K562 (cell line): ENCODE measurements at regions not wholly inside any gene's neighbourhood (a gene's known extent, or its start where the extent isn't known, plus 50 kb on each side); places are given as distances from the start of the nearest gene placed in this dataset.

Experiments
- ATAC-seq: fragments of 200-7000 bp; cut with Tn5 transposase; 3 replicates; pipeline ENCODE4 v1.9.1; 2020; ENCODE audit warnings: moderate library complexity
- BruUV-seq: library from RNA; stranded (reverse); fragments of 400-500 nt; replicated peaks from 2 replicates; lab custom pipeline; 2021; lab: Mats Ljungman, UMichigan
- CTCF ChIA-PET: fragments of 300-600 bp; formaldehyde crosslinking; extraction: SDS; loops from one replicate; lab custom pipeline; 2021; ENCODE audit warnings: low intra/inter-chr PET ratio; lab: Yijun Ruan, JAX
- POLR2A ChIA-PET: fragments of 300-600, 350-650 bp; sonication (Branson Sonifier 250); formaldehyde crosslinking; extraction: SDS; loops from one replicate; lab custom pipeline; 2021; ENCODE audit warnings: antibody characterized with exemption, inconsistent platforms; lab: Yijun Ruan, JAX
- DNase-seq, 4 experiments: peaks; one replicate each; pipeline versions ENCODE4 v3.0.0 to v3.0.0-alpha.2; 2011 to 2018; ENCODE audit warnings: low spot score in 3 of 4, mixed read lengths in 3 of 4; ENCODE audit errors: extremely low read depth in 1 of 4
- FAIRE-seq: peaks from 2 replicates; lab custom pipeline; 2011; peaks lifted over from hg19 to GRCh38; lab: Jason Lieb, UNC
- H2AFZ ChIP-seq: 2 replicates; pipeline ENCODE4 v1.6.0; 2011; ENCODE audit warnings: low read depth, low read length, control low read depth, inconsistent platforms
- H3K27ac ChIP-seq: fragments of 200-600 bp; 3 replicates; pipeline ENCODE4 v1.8.0; 2011; ENCODE audit warnings: low read depth, mild to moderate bottlenecking, control low read depth, inconsistent platforms, low read length, moderate library complexity, mixed read lengths; ENCODE audit errors: extremely low read depth
- H3K27me3 ChIP-seq, 2 experiments: fragments of 300-600 bp in 1 of 2; 2 replicates in 1 of 2; 3 replicates in 1 of 2; pipeline versions ENCODE4 v1.6.0 to v1.8.0; 2011; ENCODE audit warnings: inconsistent platforms in 2 of 2, low read length in 2 of 2, mild to moderate bottlenecking in 1 of 2, mixed read lengths in 1 of 2, moderate library complexity in 1 of 2; ENCODE audit not compliant: control insufficient read depth in 2 of 2, insufficient read depth in 2 of 2
- H3K36me3 ChIP-seq: fragments of 300-600 bp; 3 replicates; pipeline ENCODE4 v1.8.0; 2011; ENCODE audit warnings: mild to moderate bottlenecking, low read length, inconsistent platforms; ENCODE audit not compliant: control insufficient read depth, insufficient read depth
- H3K4me1 ChIP-seq, 2 experiments: fragments of 200-600 bp in 1 of 2; replicated peaks in 1 of 2; 2 replicates in 1 of 2; 3 replicates in 1 of 2; pipeline versions ENCODE4 v1.5.1 to v1.8.0; 2011; ENCODE audit warnings: inconsistent platforms in 2 of 2, low read length in 2 of 2, mild to moderate bottlenecking in 1 of 2, mixed read lengths in 1 of 2, moderate library complexity in 1 of 2; ENCODE audit not compliant: control insufficient read depth in 2 of 2, insufficient read depth in 2 of 2
- H3K4me2 ChIP-seq: 2 replicates; pipeline ENCODE4 v1.6.1; 2011; ENCODE audit warnings: low read length, control low read depth, inconsistent platforms, mixed read lengths; ENCODE audit not compliant: insufficient read depth
- H3K4me3 ChIP-seq: fragments of 200-600 bp; sonication (generic), shearing (Covaris generic); 2 replicates; pipeline ENCODE4 v1.5.1; 2016; ENCODE audit warnings: control low read depth, inconsistent platforms
- H3K79me2 ChIP-seq: fragments of 200-600 bp; 3 replicates; pipeline ENCODE4 v1.8.0; 2011; ENCODE audit warnings: low read length, inconsistent platforms; ENCODE audit not compliant: control insufficient read depth, insufficient read depth
- H3K9ac ChIP-seq, 2 experiments: 2 replicates each; pipeline versions ENCODE4 v1.6.0 to v1.6.1; 2011; ENCODE audit warnings: low read depth in 2 of 2, low read length in 2 of 2, control low read depth in 1 of 2, inconsistent platforms in 1 of 2, mild to moderate bottlenecking in 1 of 2, mixed read lengths in 1 of 2; ENCODE audit not compliant: insufficient read depth in 1 of 2
- H3K9me1 ChIP-seq: one replicate; pipeline ENCODE4 v1.6.0; 2011; ENCODE audit warnings: inconsistent platforms, mild to moderate bottlenecking, low read length, moderate library complexity; ENCODE audit not compliant: control insufficient read depth, insufficient read depth
- H3K9me3 ChIP-seq: replicated peaks from 2 replicates; pipeline ENCODE4 v1.5.1; 2011; ENCODE audit warnings: low read depth, low read length, inconsistent platforms; ENCODE audit not compliant: control insufficient read depth, insufficient read depth
- H4K20me1 ChIP-seq: replicated peaks from 2 replicates; pipeline ENCODE4 v1.6.1; 2011; ENCODE audit warnings: low read length, inconsistent platforms, mixed read lengths; ENCODE audit not compliant: control insufficient read depth, insufficient read depth
- CBFA2T2 ChIP-seq: fragments of 450-650 bp; conservative IDR thresholded peaks from 2 replicates; pipeline ENCODE4 v1.6.1; 2017; ENCODE audit warnings: mild to moderate bottlenecking
- HMGN3 ChIP-seq: IDR thresholded peaks from 2 replicates; pipeline ENCODE4 v1.6.1; 2011; ENCODE audit warnings: borderline replicate concordance, low read depth, mild to moderate bottlenecking, mixed read lengths, low read length; ENCODE audit not compliant: insufficient read length; ENCODE audit errors: extremely low read depth
- MAFK ChIP-seq: IDR thresholded peaks from 2 replicates; pipeline ENCODE4 v1.6.1; 2011; ENCODE audit warnings: low read length, improper control_type of control experiment
- NEUROD1 ChIP-seq: fragments of 150-350 bp; IDR thresholded peaks from 2 replicates; pipeline ENCODE4 v1.6.1; 2014; ENCODE audit warnings: borderline replicate concordance, low read length, low read depth; ENCODE audit not compliant: partially characterized antibody
- NR2C1 ChIP-seq, 2 experiments: fragments of 450-650 bp; IDR thresholded peaks; 2 replicates each; pipeline ENCODE4 v1.6.1; 2017; ENCODE audit warnings: mild to moderate bottlenecking in 2 of 2, antibody characterized with exemption in 1 of 2, inconsistent platforms in 1 of 2, missing compliant biosample characterization in 1 of 2, missing genetic modification characterization in 1 of 2
- PCBP1 ChIP-seq: fragments of 200-400 bp; formaldehyde crosslinking; IDR thresholded peaks from 2 replicates; pipeline ENCODE4 v1.6.1; 2018; ENCODE audit warnings: mild to moderate bottlenecking, low read depth, low read length; ENCODE audit not compliant: poor library complexity, severe bottlenecking
- RBM17 ChIP-seq: fragments of 200-400 bp; formaldehyde crosslinking; IDR thresholded peaks from 2 replicates; pipeline ENCODE4 v1.6.1; 2017; ENCODE audit warnings: low read depth, mild to moderate bottlenecking, low read length, borderline replicate concordance
- SMAD4 ChIP-seq: fragments of 250-450 bp; sonication (Bioruptor Pico); conservative IDR thresholded peaks from 2 replicates; pipeline ENCODE4 v1.8.0; 2021; ENCODE audit warnings: inconsistent platforms, mild to moderate bottlenecking, moderate library complexity
- TEAD4 ChIP-seq, 2 experiments: sonication (generic) in 1 of 2; formaldehyde crosslinking in 1 of 2; IDR thresholded peaks; 2 replicates each; pipeline versions ENCODE4 v1.6.1 to v1.8.0; 2012 to 2022; ENCODE audit warnings: borderline replicate concordance in 1 of 2, inconsistent platforms in 1 of 2, low read length in 1 of 2, mild to moderate bottlenecking in 1 of 2, missing genetic modification reagents in 1 of 2
- ZKSCAN1 ChIP-seq: fragments of 150-350 bp; IDR thresholded peaks from 2 replicates; pipeline ENCODE4 v1.6.1; 2016; ENCODE audit warnings: low read depth, low read length
- WGBS: fragments of 100-300 bp; shearing (Covaris generic); methylation state at CpG from one replicate; pipeline ENCODE4 v1.1.6; 2016; ENCODE audit warnings: low coverage, mixed read lengths; ENCODE audit not compliant: insufficient coverage; ENCODE audit errors: missing lambda C conversion rate; 5-methylcytosine and 5-hydroxymethylcytosine counted together
- in situ Hi-C: fragments of 300-500 bp; cut with MboI; formaldehyde crosslinking; loops from 4 replicates; pipeline ENCODE4 v1.15.0; 2018; ENCODE audit warnings: inconsistent platforms, mixed read lengths
- intact Hi-C: fragments of 100-400 bp; cut with micrococcal nuclease; formaldehyde crosslinking; loops from 2 replicates; pipeline ENCODE4 v1.14.2; 2022
- TF ChIP-seq, protein P1 (sequence below): fragments of 450-650 bp; IDR thresholded peaks from 2 replicates; pipeline ENCODE4 v1.6.1; 2016; ENCODE audit warnings: mild to moderate bottlenecking, moderate library complexity

- no peaks in the 10 kb centered on the region for H3K4me1 ChIP-seq
- CTCF ChIA-PET: no interaction called here
- H3K4me2 ChIP-seq: no peak overlapping the region
- H3K9ac ChIP-seq: no peak overlapping the region
- DNase-seq: no peak
- H3K36me3 ChIP-seq: no peaks in the 10 kb centered on the region
- no peak for ATAC-seq
- H3K27ac ChIP-seq: no peak overlapping the region
- no peaks in the 10 kb centered on the region for H3K9me1 ChIP-seq
- no TSS peak for BruUV-seq
- H3K4me3 ChIP-seq: no peak overlapping the region
- no peaks in the 10 kb centered on the region; the same call in 1 of the 2 replicates for H3K9me3 ChIP-seq
- POLR2A ChIA-PET: no interaction called here
- H2AFZ ChIP-seq: no peak overlapping the region
- no peak for FAIRE-seq
- in situ Hi-C loops: no loop called here
- TF ChIP-seq TEAD4 (IDR thresholded peaks at IDR 0.05; ENCODE audit: low read length) (no peak), TEAD4 (CRISPR knock-in tag; IDR thresholded peaks at IDR 0.05; ENCODE audit: borderline replicate concordance) (no peak), HMGN3 (no peak), CBFA2T2 (no peak), ZKSCAN1 (no peak), PCBP1 (no peak), SMAD4 (CRISPR knock-in tag) (no peak), MAFK (no peak), RBM17 (no peak), NEUROD1 (no peak), NR2C1 (IDR thresholded peaks at IDR 0.05) (no peak), NR2C1 (tag; IDR thresholded peaks at IDR 0.05) (no peak)
- TF ChIP-seq, protein P1, sequence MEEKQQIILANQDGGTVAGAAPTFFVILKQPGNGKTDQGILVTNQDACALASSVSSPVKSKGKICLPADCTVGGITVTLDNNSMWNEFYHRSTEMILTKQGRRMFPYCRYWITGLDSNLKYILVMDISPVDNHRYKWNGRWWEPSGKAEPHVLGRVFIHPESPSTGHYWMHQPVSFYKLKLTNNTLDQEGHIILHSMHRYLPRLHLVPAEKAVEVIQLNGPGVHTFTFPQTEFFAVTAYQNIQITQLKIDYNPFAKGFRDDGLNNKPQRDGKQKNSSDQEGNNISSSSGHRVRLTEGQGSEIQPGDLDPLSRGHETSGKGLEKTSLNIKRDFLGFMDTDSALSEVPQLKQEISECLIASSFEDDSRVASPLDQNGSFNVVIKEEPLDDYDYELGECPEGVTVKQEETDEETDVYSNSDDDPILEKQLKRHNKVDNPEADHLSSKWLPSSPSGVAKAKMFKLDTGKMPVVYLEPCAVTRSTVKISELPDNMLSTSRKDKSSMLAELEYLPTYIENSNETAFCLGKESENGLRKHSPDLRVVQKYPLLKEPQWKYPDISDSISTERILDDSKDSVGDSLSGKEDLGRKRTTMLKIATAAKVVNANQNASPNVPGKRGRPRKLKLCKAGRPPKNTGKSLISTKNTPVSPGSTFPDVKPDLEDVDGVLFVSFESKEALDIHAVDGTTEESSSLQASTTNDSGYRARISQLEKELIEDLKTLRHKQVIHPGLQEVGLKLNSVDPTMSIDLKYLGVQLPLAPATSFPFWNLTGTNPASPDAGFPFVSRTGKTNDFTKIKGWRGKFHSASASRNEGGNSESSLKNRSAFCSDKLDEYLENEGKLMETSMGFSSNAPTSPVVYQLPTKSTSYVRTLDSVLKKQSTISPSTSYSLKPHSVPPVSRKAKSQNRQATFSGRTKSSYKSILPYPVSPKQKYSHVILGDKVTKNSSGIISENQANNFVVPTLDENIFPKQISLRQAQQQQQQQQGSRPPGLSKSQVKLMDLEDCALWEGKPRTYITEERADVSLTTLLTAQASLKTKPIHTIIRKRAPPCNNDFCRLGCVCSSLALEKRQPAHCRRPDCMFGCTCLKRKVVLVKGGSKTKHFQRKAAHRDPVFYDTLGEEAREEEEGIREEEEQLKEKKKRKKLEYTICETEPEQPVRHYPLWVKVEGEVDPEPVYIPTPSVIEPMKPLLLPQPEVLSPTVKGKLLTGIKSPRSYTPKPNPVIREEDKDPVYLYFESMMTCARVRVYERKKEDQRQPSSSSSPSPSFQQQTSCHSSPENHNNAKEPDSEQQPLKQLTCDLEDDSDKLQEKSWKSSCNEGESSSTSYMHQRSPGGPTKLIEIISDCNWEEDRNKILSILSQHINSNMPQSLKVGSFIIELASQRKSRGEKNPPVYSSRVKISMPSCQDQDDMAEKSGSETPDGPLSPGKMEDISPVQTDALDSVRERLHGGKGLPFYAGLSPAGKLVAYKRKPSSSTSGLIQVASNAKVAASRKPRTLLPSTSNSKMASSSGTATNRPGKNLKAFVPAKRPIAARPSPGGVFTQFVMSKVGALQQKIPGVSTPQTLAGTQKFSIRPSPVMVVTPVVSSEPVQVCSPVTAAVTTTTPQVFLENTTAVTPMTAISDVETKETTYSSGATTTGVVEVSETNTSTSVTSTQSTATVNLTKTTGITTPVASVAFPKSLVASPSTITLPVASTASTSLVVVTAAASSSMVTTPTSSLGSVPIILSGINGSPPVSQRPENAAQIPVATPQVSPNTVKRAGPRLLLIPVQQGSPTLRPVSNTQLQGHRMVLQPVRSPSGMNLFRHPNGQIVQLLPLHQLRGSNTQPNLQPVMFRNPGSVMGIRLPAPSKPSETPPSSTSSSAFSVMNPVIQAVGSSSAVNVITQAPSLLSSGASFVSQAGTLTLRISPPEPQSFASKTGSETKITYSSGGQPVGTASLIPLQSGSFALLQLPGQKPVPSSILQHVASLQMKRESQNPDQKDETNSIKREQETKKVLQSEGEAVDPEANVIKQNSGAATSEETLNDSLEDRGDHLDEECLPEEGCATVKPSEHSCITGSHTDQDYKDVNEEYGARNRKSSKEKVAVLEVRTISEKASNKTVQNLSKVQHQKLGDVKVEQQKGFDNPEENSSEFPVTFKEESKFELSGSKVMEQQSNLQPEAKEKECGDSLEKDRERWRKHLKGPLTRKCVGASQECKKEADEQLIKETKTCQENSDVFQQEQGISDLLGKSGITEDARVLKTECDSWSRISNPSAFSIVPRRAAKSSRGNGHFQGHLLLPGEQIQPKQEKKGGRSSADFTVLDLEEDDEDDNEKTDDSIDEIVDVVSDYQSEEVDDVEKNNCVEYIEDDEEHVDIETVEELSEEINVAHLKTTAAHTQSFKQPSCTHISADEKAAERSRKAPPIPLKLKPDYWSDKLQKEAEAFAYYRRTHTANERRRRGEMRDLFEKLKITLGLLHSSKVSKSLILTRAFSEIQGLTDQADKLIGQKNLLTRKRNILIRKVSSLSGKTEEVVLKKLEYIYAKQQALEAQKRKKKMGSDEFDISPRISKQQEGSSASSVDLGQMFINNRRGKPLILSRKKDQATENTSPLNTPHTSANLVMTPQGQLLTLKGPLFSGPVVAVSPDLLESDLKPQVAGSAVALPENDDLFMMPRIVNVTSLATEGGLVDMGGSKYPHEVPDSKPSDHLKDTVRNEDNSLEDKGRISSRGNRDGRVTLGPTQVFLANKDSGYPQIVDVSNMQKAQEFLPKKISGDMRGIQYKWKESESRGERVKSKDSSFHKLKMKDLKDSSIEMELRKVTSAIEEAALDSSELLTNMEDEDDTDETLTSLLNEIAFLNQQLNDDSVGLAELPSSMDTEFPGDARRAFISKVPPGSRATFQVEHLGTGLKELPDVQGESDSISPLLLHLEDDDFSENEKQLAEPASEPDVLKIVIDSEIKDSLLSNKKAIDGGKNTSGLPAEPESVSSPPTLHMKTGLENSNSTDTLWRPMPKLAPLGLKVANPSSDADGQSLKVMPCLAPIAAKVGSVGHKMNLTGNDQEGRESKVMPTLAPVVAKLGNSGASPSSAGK: no peak
- TF ChIP-seq, all 486 proteins: peak for 0
- Histone ChIP-seq H4K20me1 (no peaks in the 10 kb centered on the region), H3K27me3 (no peaks in the 10 kb centered on the region), H3K79me2 (no peaks in the 10 kb centered on the region)
- WGBS: 0% methylated on average over 2 of the region's 2 CpGs
- intact Hi-C loops: no loop called here
These were observed 116.4 kb downstream of the BLID start for GRCh38 chr11:121999651-122000050.
